T-helper 1 cell treated with Interleukin-12 subunit alpha and Interleukin-12 subunit beta and Interleukin-4 antibody, amounts not matched to agents 30 μg/mL and 1 μg/mL, for 36 hours (primary cell): ENCODE measurements at regions not wholly inside any gene's neighbourhood (a gene's known extent, or its start where the extent isn't known, plus 50 kb on each side); places are given as distances from the start of the nearest gene placed in this dataset.

ENCODE experiments used
- H3K27ac Mint-ChIP-seq: one replicate; pipeline ENCODE4 v1.8.0; 2021; ENCODE audit warnings: mild to moderate bottlenecking, mixed read lengths
- H3K27me3 Mint-ChIP-seq: one replicate; pipeline ENCODE4 v1.8.0; 2021; ENCODE audit warnings: low read depth, mixed read lengths
- H3K36me3 Mint-ChIP-seq: one replicate; pipeline ENCODE4 v1.8.0; 2021; ENCODE audit warnings: low read depth, mixed read lengths
- H3K4me1 Mint-ChIP-seq: one replicate; pipeline ENCODE4 v1.8.0; 2021; ENCODE audit warnings: low read depth, mixed read lengths
- H3K4me3 Mint-ChIP-seq: one replicate; pipeline ENCODE4 v1.8.0; 2021; ENCODE audit warnings: mild to moderate bottlenecking, moderate library complexity, mixed read lengths
- H3K9me3 Mint-ChIP-seq: one replicate; pipeline ENCODE4 v1.8.0; 2021; ENCODE audit warnings: mixed read lengths

- Mint-ChIP-seq H3K4me3 (no peak overlapping the region), H3K36me3 (no peaks in the 10 kb centered on the region), H3K27ac (no peak overlapping the region), H3K4me1 (no peaks in the 10 kb centered on the region), H3K27me3 (no peaks in the 10 kb centered on the region), H3K9me3 (peaks cover 10% of the 10 kb centered on the region)
Observed at GRCh38 chr13:67620665-67621064, 390.5 kb upstream of the PCDH9 start.

GRCh38 chr13:67619995-67620380, 389.9 kb upstream of the PCDH9 start:
- H3K27me3 Mint-ChIP-seq = no peaks in the 10 kb centered on the region
- no peaks in the 10 kb centered on the region for H3K4me1 Mint-ChIP-seq
- no peaks in the 10 kb centered on the region for H3K36me3 Mint-ChIP-seq
- H3K4me3 Mint-ChIP-seq = no peak overlapping the region
- H3K27ac Mint-ChIP-seq = no peak overlapping the region
- H3K9me3 Mint-ChIP-seq = peaks cover 7% of the 10 kb centered on the region

GRCh38 chr13:67619351-67619994, 389.3 kb upstream of the PCDH9 start:
- Mint-ChIP-seq H3K36me3 (no peaks in the 10 kb centered on the region), H3K27me3 (no peaks in the 10 kb centered on the region), H3K4me3 (no peak overlapping the region), H3K27ac (no peak overlapping the region), H3K9me3 (peaks cover 6% of the 10 kb centered on the region), H3K4me1 (no peaks in the 10 kb centered on the region)

DNA sequence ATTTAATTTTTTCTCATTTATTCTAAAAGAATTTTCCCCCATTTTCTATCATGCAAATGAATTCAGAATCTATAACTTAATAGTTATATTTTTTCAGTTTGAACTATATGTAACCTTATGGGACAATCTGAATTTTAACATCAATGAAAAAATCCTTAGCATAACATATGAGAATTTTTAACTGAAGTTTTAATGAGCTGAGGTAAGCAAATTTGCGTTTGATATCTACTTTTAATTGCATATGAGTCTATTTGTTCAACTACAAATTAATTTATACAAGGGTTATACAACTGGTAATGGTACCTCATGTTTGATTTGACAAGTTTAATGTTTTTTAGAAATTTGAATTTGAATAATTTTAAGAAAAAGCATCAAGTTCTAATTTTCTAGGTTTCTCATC, 384.4 kb upstream of the PCDH9 start:
- Mint-ChIP-seq H3K27ac (no peak overlapping the region), H3K36me3 (no peaks in the 10 kb centered on the region), H3K4me3 (no peak overlapping the region), H3K4me1 (no peaks in the 10 kb centered on the region), H3K9me3 (peaks cover 5% of the 10 kb centered on the region), H3K27me3 (no peaks in the 10 kb centered on the region)

DNA sequence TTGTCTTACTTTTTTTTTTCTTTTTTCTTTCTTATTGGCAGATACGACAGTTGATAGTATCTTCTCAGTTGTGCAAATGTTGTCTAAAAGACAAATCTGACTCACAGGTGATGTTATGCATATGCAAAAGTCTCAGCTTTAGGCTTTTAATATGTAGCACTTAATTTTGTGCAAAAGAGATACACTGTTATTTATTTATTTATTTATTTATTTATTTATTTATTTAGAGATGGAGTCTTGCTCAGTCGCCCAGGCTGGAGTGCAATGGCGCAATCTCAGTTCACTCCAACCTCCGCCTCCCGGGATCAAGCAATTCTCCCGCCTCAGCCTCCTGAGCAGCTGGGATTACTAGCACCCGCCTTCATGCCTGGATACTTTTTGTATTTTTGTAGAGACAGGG, 383.9 kb upstream of the PCDH9 start:
- H3K36me3 Mint-ChIP-seq = no peaks in the 10 kb centered on the region
- H3K4me1 Mint-ChIP-seq = no peaks in the 10 kb centered on the region
- H3K4me3 Mint-ChIP-seq = no peak overlapping the region
- no peaks in the 10 kb centered on the region for H3K27me3 Mint-ChIP-seq
- no peaks in the 10 kb centered on the region for H3K9me3 Mint-ChIP-seq
- no peak overlapping the region for H3K27ac Mint-ChIP-seq

GRCh38 chr13:67588607-67589006, 358.5 kb upstream of the PCDH9 start:
- no peaks in the 10 kb centered on the region for H3K4me1 Mint-ChIP-seq
- no peak overlapping the region for H3K27ac Mint-ChIP-seq
- no peaks in the 10 kb centered on the region for H3K36me3 Mint-ChIP-seq
- H3K9me3 Mint-ChIP-seq = peaks cover 12% of the 10 kb centered on the region
- no peaks in the 10 kb centered on the region for H3K27me3 Mint-ChIP-seq
- no peak overlapping the region for H3K4me3 Mint-ChIP-seq

GRCh38 chr13:67577361-67577760, 347.2 kb upstream of the PCDH9 start:
- no peaks in the 10 kb centered on the region for H3K27me3 Mint-ChIP-seq
- H3K4me1 Mint-ChIP-seq = no peaks in the 10 kb centered on the region
- no peaks in the 10 kb centered on the region for H3K36me3 Mint-ChIP-seq
- H3K9me3 Mint-ChIP-seq = peaks cover 11% of the 10 kb centered on the region
- no peak overlapping the region for H3K27ac Mint-ChIP-seq
- no peak overlapping the region for H3K4me3 Mint-ChIP-seq

DNA sequence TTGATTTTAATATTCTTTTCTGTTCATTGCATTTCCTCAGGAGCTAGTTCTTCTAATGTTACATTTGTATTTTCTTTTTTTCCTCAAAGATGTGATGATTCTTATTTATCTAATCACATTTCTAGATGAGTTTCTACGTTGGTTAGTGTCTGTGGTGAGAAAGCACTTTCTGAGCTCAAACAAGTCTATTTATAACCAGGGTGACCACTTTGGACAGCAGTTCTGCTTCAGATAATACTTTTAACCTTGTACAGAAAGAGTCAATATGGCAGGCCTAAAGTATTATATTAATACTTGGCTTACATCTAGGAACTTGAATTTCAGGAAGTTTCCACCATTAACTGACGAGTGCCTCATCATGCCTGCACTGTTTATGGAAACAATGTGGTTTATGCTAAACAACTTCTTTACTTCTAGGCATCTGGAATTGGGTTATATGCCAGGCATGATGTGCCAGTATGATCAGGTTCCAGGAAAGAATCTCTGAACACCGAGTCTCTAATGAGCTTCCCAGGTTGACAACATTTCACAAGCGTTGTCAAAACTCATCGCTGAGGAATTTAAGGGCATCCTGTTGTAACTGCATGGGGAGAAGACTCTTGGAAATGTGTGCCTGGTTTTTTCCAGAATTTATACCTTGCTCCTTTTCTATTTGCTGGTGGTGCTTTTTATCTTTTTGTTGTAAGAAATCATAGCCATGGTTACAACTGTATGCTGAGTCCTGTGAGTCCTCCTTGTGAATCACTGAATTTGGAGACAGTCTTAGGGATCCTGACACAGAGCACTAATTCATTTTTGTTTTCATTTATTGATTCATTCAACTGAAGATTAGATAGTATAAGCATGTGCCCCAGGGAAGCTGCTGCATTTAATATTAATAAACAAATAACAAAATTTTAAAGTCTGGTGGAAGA, 344.4 kb upstream of the PCDH9 start:
- no peaks in the 10 kb centered on the region for H3K4me1 Mint-ChIP-seq
- H3K36me3 Mint-ChIP-seq = no peaks in the 10 kb centered on the region
- H3K27ac Mint-ChIP-seq = no peak overlapping the region
- H3K4me3 Mint-ChIP-seq = no peak overlapping the region
- H3K27me3 Mint-ChIP-seq = no peaks in the 10 kb centered on the region
- peaks cover 17% of the 10 kb centered on the region for H3K9me3 Mint-ChIP-seq

GRCh38 chr13:67568205-67568604, 338.1 kb upstream of the PCDH9 start:
- no peak overlapping the region for H3K27ac Mint-ChIP-seq
- peaks cover 12% of the 10 kb centered on the region for H3K9me3 Mint-ChIP-seq
- H3K4me1 Mint-ChIP-seq = no peaks in the 10 kb centered on the region
- H3K4me3 Mint-ChIP-seq = no peak overlapping the region
- no peaks in the 10 kb centered on the region for H3K36me3 Mint-ChIP-seq
- H3K27me3 Mint-ChIP-seq = no peaks in the 10 kb centered on the region

- Mint-ChIP-seq H3K27me3 (no peaks in the 10 kb centered on the region), H3K4me3 (no peak overlapping the region), H3K27ac (no peak overlapping the region), H3K9me3 (peaks cover 20% of the 10 kb centered on the region), H3K36me3 (no peaks in the 10 kb centered on the region), H3K4me1 (no peaks in the 10 kb centered on the region)
Observed at GRCh38 chr13:67557642-67558241, 327.6 kb upstream of the PCDH9 start.

GRCh38 chr13:67557118-67557517, 327.0 kb upstream of the PCDH9 start:
- Mint-ChIP-seq H3K27ac (no peak overlapping the region), H3K4me1 (no peaks in the 10 kb centered on the region), H3K27me3 (no peaks in the 10 kb centered on the region), H3K36me3 (no peaks in the 10 kb centered on the region), H3K9me3 (peaks cover 20% of the 10 kb centered on the region), H3K4me3 (no peak overlapping the region)

- Mint-ChIP-seq H3K27me3 (no peaks in the 10 kb centered on the region), H3K36me3 (no peaks in the 10 kb centered on the region), H3K4me1 (no peaks in the 10 kb centered on the region), H3K4me3 (no peak overlapping the region), H3K27ac (no peak overlapping the region), H3K9me3 (peaks cover 14% of the 10 kb centered on the region)
Observed at GRCh38 chr13:67554746-67555452, 324.8 kb upstream of the PCDH9 start.

- Mint-ChIP-seq H3K4me3 (no peak overlapping the region), H3K27ac (no peak overlapping the region), H3K27me3 (no peaks in the 10 kb centered on the region), H3K9me3 (peaks cover 14% of the 10 kb centered on the region), H3K36me3 (no peaks in the 10 kb centered on the region), H3K4me1 (no peaks in the 10 kb centered on the region)
Observed at GRCh38 chr13:67554286-67554685, 324.1 kb upstream of the PCDH9 start.

DNA sequence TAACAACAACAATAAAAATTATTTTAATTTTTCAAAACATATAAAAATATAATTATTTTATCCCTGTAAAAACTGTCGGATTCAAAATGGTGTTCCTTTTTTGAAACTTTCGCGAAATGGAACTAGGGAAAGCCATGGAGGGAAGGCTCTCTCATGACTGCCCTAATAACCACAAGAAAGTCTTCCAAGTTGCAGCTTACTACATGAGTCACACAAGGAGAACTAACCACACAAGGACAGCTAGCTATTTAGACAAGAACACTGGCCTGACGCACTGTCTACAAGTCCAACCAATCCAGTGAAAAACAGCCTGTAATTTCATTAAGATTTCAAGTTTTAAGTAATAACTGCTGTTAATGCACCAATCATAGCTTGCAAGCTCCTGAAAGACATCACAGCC, 319.2 kb upstream of the PCDH9 start:
- Mint-ChIP-seq H3K36me3 (no peaks in the 10 kb centered on the region), H3K27ac (no peak overlapping the region), H3K9me3 (peaks cover 5% of the 10 kb centered on the region), H3K4me1 (no peaks in the 10 kb centered on the region), H3K4me3 (no peak overlapping the region), H3K27me3 (no peaks in the 10 kb centered on the region)
